ENCODE measurements at regions not wholly inside any gene's neighbourhood (a gene's known extent, or its start where the extent isn't known, plus 50 kb on each side); places are given as distances from the start of the nearest gene placed in this dataset.

GRCh38 chr7:81355911-81356310 lies 413.9 kb downstream of the HGF start:
- intact Hi-C loops (cut with DNase I), result no loop called here
- no peak for ATAC-seq

GRCh38 chr7:81349044-81349443 lies 420.8 kb downstream of the HGF start:
- no peak for ATAC-seq
- intact Hi-C loops (cut with DNase I), result no loop called here

More at GRCh38 chr7:81355911-81356310, 413.9 kb downstream of the HGF start:
- TF ChIP-seq CTCF (IDR thresholded peaks at IDR 0.05), result no peak
- H3K27me3 ChIP-seq, result no peaks in the 10 kb centered on the region
- DNase-seq, result no peak
- no peak overlapping the region for H3K27ac ChIP-seq
- no peaks in the 10 kb centered on the region for H3K9me3 ChIP-seq
- H3K4me3 ChIP-seq, result no peak overlapping the region
- H3K4me1 ChIP-seq, result no peaks in the 10 kb centered on the region
- no peaks in the 10 kb centered on the region for H3K36me3 ChIP-seq

GRCh38 chr7:81339946-81340345 lies 421.1 kb upstream of the SEMA3C start:
- Histone ChIP-seq H3K27me3 (no peaks in the 10 kb centered on the region), H3K27ac (no peak overlapping the region), H3K36me3 (no peaks in the 10 kb centered on the region), H3K4me3 (no peak overlapping the region), H3K4me1 (no peaks in the 10 kb centered on the region), H3K9me3 (no peaks in the 10 kb centered on the region)
- DNase-seq (no peak), ATAC-seq (no peak)
- TF ChIP-seq CTCF (IDR thresholded peaks at IDR 0.05), result no peak
- intact Hi-C loops (cut with DNase I), result no loop called here

More at GRCh38 chr7:81349044-81349443, 420.8 kb downstream of the HGF start:
- Histone ChIP-seq H3K9me3 (no peaks in the 10 kb centered on the region), H3K27me3 (no peaks in the 10 kb centered on the region), H3K4me3 (no peak overlapping the region), H3K4me1 (no peaks in the 10 kb centered on the region), H3K36me3 (no peaks in the 10 kb centered on the region), H3K27ac (no peak overlapping the region)
- no peak for TF ChIP-seq CTCF (IDR thresholded peaks at IDR 0.05)
- DNase-seq, result no peak

- no peaks in the 10 kb centered on the region for H3K36me3 ChIP-seq
- ATAC-seq (no peak), DNase-seq (no peak)
- no peak overlapping the region for H3K4me3 ChIP-seq
- H3K27me3 ChIP-seq, result no peaks in the 10 kb centered on the region
- H3K9me3 ChIP-seq, result no peaks in the 10 kb centered on the region
- no peaks in the 10 kb centered on the region for H3K4me1 ChIP-seq
- H3K27ac ChIP-seq, result no peak overlapping the region
- intact Hi-C loops (cut with DNase I), result no loop called here
- no peak for TF ChIP-seq CTCF (IDR thresholded peaks at IDR 0.05)
Measured at GRCh38 chr7:81333536-81333935, 414.7 kb upstream of the SEMA3C start.

- Histone ChIP-seq H3K4me1 (no peaks in the 10 kb centered on the region), H3K27me3 (no peaks in the 10 kb centered on the region), H3K9me3 (no peaks in the 10 kb centered on the region), H3K36me3 (no peaks in the 10 kb centered on the region), H3K4me3 (no peak overlapping the region), H3K27ac (no peak overlapping the region)
- no peak for TF ChIP-seq CTCF (IDR thresholded peaks at IDR 0.05)
- ATAC-seq (no peak), DNase-seq (no peak)
- intact Hi-C loops (cut with DNase I), result no loop called here
Measured at GRCh38 chr7:81333004-81333403, 414.2 kb upstream of the SEMA3C start.
